Mesothelial cell of epicardium (in vitro differentiated cells): ENCODE measurements at regions not wholly inside any gene's neighbourhood (a gene's known extent, or its start where the extent isn't known, plus 50 kb on each side); places are given as distances from the start of the nearest gene placed in this dataset.
"Not testable (repeated sequence)": the region's sequence is repeated elsewhere in the genome, so short reads cannot be mapped to it uniquely, and the experiment has no call there.

ENCODE experiments used
- DNase-seq, 2 experiments: peaks; one replicate each; pipeline ENCODE4 v3.0.0; 2021; ENCODE audit warnings: low spot score in 2 of 2; ENCODE audit not compliant: unreplicated experiment in 2 of 2
- H3K27ac Mint-ChIP-seq: 2 replicates; pipeline ENCODE4 v1.8.0; 2021; ENCODE audit warnings: mixed read lengths
- H3K27me3 Mint-ChIP-seq: 2 replicates; pipeline ENCODE4 v1.8.0; 2021; ENCODE audit warnings: low read depth, mixed read lengths
- H3K36me3 Mint-ChIP-seq: 2 replicates; pipeline ENCODE4 v1.8.0; 2021; ENCODE audit warnings: mixed read lengths
- H3K4me1 Mint-ChIP-seq: 2 replicates; pipeline ENCODE4 v1.8.0; 2021; ENCODE audit warnings: mixed read lengths
- H3K4me3 Mint-ChIP-seq: 2 replicates; pipeline ENCODE4 v1.8.0; 2021; ENCODE audit warnings: mild to moderate bottlenecking, moderate library complexity, mixed read lengths
- H3K9me3 Mint-ChIP-seq: 2 replicates; pipeline ENCODE4 v1.8.0; 2021; ENCODE audit warnings: mixed read lengths

DNA sequence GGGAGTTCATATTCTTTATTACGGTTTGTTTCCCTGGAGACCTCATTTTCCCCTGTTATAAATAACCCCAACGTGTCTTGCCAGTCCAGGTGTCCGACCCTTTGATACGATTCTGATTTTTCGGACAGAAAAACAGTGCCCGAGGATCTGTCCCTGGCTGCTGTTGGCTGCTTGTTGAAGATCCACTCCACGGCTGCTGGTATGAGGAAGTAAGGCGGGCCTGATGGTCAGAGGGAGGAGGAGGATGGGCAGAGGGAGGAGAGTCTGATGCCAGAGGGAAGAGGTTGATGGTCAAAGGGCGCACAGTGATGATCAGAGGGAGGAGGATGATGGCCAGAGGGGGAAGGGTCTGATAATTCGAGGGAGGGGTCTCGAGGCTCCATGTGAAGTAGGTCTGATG is 99.9 kb downstream of the ATP6V0E2 start:
- H3K27me3 Mint-ChIP-seq: peaks cover 44% of the 10 kb centered on the region
- not testable (repeated sequence) for H3K4me1 Mint-ChIP-seq, H3K36me3 Mint-ChIP-seq, DNase-seq, H3K9me3 Mint-ChIP-seq, H3K27ac Mint-ChIP-seq, H3K4me3 Mint-ChIP-seq

DNA sequence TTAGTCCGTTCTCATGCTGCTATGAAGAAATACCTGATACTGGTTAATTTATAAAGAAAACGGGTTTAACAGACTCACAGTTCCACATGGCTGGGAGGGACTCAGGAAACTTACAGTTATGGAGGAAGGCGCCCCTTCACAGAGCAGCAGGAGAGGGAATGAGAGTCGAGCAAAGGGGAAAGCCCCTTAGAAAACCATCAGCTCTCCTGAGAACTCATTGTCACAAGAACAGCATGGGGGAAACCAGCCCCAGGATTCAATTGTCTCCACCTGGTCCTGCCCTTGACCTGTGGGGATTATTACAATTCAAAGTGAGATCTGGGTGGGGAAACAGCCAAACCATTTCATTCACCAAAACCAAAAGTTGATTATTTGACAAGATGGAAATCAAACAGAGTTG is 101.8 kb downstream of the ATP6V0E2 start:
- H3K27ac Mint-ChIP-seq, H3K36me3 Mint-ChIP-seq, H3K4me1 Mint-ChIP-seq, H3K4me3 Mint-ChIP-seq, DNase-seq, H3K9me3 Mint-ChIP-seq: not testable (repeated sequence)
- H3K27me3 Mint-ChIP-seq: peaks cover 50% of the 10 kb centered on the region

- not testable (repeated sequence) for H3K9me3 Mint-ChIP-seq, DNase-seq, H3K27ac Mint-ChIP-seq, H3K4me1 Mint-ChIP-seq, H3K4me3 Mint-ChIP-seq, H3K36me3 Mint-ChIP-seq
- peaks cover 48% of the 10 kb centered on the region for H3K27me3 Mint-ChIP-seq
Measured at GRCh38 chr7:149978537-149978936, 104.8 kb downstream of the ATP6V0E2 start.

- H3K27me3 Mint-ChIP-seq: peaks cover 48% of the 10 kb centered on the region
- not testable (repeated sequence) for H3K27ac Mint-ChIP-seq, H3K4me1 Mint-ChIP-seq, H3K4me3 Mint-ChIP-seq, H3K9me3 Mint-ChIP-seq, DNase-seq, H3K36me3 Mint-ChIP-seq
Measured at GRCh38 chr7:149978944-149979343, 105.2 kb downstream of the ATP6V0E2 start.

DNA sequence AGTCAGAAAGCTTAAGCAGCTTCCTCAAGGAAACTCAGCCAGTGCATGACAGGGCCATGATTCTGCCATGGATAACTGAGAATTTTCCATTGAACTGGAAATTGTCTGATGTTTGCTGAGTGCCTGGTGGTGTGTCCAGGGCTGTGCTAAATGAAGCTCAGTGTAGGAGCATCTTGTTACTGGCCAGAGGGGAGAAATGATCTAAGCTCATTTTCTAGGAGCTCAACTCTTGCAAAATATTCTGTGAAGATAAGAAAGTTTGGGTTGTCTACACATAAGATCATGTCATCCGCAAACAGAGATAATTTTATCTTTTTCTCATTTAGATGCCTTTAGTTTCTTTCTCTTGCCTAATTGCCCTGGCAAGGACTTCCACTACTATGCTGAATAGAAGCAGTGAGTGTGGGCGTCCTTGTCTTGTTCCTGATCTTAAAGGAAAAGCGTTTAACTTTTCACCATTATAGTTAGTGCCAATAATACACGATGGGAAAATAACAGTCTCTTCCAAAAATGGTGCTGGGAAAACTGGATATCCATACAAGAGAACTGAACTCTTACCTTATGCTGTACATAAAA is 108.9 kb downstream of the ATP6V0E2 start:
- not testable (repeated sequence) for H3K4me1 Mint-ChIP-seq, H3K4me3 Mint-ChIP-seq, DNase-seq, H3K27ac Mint-ChIP-seq, H3K36me3 Mint-ChIP-seq, H3K9me3 Mint-ChIP-seq
- H3K27me3 Mint-ChIP-seq: peaks cover 28% of the 10 kb centered on the region

DNA sequence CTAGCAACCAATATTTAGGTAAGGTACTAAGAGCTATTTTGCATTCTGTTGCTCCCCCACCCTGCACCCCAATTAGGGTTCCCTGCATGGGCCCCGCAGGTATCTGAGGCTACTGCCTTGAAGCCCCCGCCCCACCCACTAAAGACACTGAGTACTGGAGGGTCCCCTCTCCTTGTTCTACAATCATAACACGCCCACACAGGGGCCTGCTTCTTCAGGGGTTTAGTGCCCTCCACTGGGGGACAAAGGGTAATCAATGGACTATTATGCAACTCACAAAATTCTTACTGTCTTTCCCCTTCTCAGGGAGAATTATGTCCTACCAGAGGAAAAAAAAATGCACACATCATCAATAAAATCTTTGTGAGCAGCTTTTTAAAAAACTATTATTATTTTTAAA is 113.1 kb downstream of the ATP6V0E2 start:
- peaks cover 25% of the 10 kb centered on the region for H3K27me3 Mint-ChIP-seq
- H3K36me3 Mint-ChIP-seq, H3K4me3 Mint-ChIP-seq, H3K9me3 Mint-ChIP-seq, H3K4me1 Mint-ChIP-seq, H3K27ac Mint-ChIP-seq, DNase-seq: not testable (repeated sequence)

DNA sequence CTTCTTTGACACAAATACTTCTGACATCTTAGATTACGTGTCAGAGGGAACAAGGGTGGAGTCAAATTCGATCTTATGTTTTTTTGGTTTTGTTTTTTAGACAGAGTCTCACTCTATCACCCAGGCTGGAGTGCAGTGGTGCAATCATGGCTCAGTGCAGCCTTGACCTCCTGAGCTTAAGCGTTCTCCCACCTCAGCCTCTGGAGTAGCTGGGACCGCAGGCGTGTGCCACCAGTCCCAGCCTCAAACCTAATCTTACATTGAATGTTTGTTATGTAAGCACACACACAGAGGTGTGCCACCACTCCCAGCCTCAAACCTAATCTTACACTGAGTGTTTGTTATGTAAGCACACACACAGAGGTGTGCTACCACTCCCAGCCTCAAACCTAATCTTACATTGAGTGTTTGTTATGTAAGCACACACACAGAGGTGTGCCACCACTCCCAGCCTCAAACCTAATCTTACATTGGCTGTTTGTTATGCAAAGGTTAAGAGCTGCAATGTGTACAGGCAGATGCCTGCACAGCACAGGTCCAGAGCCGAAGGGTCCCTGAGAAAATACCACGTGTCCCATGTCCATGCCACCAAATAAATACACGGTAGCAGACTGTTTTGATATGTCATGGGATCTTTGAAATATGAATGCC is 118.0 kb downstream of the ATP6V0E2 start:
- DNase-seq, H3K4me1 Mint-ChIP-seq, H3K4me3 Mint-ChIP-seq, H3K27ac Mint-ChIP-seq, H3K36me3 Mint-ChIP-seq, H3K9me3 Mint-ChIP-seq: not testable (repeated sequence)
- peaks cover 28% of the 10 kb centered on the region for H3K27me3 Mint-ChIP-seq

DNA sequence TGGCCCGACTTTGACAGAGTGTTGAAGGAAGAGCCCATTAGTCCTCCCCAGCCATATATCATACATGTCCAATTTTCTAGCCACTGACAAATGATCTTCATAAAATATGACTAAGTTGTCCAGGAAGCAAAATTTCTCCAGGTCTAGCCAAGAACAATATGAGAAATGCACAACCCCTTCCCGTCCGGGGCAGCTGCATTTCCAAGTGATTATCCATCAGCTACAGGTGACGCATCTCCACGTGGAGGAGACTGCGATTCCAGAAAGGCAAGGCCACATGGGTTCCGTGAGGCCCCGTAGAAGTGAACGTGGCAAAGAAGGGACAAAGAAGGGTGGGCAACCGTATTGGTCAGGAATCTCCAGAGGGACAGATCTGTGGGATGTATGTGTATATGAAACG is 118.6 kb downstream of the ATP6V0E2 start:
- H3K4me3 Mint-ChIP-seq, DNase-seq, H3K36me3 Mint-ChIP-seq, H3K27ac Mint-ChIP-seq, H3K9me3 Mint-ChIP-seq, H3K4me1 Mint-ChIP-seq: not testable (repeated sequence)
- peaks cover 28% of the 10 kb centered on the region for H3K27me3 Mint-ChIP-seq

GRCh38 chr7:149995369-149996026 is 121.7 kb downstream of the ATP6V0E2 start:
- H3K4me1 Mint-ChIP-seq, H3K4me3 Mint-ChIP-seq, H3K36me3 Mint-ChIP-seq, DNase-seq, H3K27ac Mint-ChIP-seq, H3K9me3 Mint-ChIP-seq: not testable (repeated sequence)
- H3K27me3 Mint-ChIP-seq: peaks cover 20% of the 10 kb centered on the region

DNA sequence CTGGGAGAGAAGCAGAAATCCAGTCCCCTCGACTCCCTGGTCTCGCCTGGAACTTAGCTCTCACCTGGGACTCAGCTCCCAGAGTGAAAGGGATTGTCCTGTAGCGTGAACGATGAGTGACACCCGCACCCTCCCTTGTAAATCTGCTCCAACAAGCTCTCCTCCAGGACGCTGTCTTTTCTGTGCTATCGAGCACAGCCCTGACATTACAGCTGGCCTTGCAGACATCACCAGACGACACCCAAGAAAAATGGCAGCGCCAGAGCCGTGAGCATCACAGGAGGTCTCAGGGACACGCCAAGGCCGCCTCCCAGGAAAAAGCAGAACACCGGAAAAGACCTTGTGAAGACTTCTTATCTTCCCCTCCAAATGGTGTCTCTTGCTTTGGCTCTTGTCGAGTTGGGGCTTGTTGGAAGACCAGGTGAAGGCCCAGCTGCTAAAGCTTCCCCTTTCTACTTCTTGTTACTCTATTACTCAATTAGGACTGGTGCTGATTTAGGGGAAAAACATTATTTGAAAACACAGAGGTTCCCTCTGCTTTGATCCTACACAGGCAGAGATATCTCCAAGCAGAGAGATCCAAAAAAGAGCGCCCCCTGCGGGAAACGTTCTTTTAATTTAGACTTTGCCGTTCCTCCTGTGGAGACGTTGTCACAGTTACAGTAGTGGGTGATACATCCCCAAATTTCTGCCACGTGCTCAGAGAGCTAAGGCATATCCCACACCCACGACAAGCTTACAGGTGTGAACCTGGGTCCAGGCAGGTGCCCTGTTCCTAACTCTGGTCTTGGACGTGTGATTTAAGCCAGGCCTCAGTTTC is 127.2 kb downstream of the ATP6V0E2 start:
- not testable (repeated sequence) for H3K36me3 Mint-ChIP-seq, DNase-seq, H3K27me3 Mint-ChIP-seq, H3K9me3 Mint-ChIP-seq, H3K4me3 Mint-ChIP-seq, H3K4me1 Mint-ChIP-seq, H3K27ac Mint-ChIP-seq
